ENCODE measurements at regions not wholly inside any gene's neighbourhood (a gene's known extent, or its start where the extent isn't known, plus 50 kb on each side); places are given as distances from the start of the nearest gene placed in this dataset.

DNA sequence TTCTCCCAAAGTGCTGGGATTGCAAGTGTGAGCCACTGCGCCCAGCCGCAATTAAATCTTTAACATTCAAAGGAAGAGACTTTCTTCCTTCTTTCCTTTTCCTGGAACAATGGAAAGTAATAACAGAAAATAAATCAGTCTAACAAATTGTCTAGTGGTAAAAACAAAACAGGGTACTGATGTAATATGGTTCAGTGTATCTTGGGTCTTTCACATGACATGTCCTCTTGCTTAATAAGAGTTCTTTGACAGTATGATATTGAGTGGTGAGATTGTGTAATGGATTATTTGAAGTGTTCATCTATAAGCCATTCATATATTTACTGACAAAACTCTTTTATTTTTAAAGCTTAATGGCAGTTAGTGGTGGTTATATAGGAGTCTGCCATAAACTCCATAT, 256.6 kb downstream of the SPRY1 start:
- TF ChIP-seq POLR2AphosphoS5 (IDR thresholded peaks at IDR 0.05; ENCODE audit: low read depth, low read length) (no peak), RAD21 (IDR thresholded peaks at IDR 0.05; ENCODE audit: low read length) (no peak)
- TF ChIP-seq, protein P1, sequence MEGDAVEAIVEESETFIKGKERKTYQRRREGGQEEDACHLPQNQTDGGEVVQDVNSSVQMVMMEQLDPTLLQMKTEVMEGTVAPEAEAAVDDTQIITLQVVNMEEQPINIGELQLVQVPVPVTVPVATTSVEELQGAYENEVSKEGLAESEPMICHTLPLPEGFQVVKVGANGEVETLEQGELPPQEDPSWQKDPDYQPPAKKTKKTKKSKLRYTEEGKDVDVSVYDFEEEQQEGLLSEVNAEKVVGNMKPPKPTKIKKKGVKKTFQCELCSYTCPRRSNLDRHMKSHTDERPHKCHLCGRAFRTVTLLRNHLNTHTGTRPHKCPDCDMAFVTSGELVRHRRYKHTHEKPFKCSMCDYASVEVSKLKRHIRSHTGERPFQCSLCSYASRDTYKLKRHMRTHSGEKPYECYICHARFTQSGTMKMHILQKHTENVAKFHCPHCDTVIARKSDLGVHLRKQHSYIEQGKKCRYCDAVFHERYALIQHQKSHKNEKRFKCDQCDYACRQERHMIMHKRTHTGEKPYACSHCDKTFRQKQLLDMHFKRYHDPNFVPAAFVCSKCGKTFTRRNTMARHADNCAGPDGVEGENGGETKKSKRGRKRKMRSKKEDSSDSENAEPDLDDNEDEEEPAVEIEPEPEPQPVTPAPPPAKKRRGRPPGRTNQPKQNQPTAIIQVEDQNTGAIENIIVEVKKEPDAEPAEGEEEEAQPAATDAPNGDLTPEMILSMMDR (IDR thresholded peaks at IDR 0.05), result no peak

Data from SK-N-SH (cell line).